ENCODE measurements at regions not wholly inside any gene's neighbourhood (a gene's known extent, or its start where the extent isn't known, plus 50 kb on each side); places are given as distances from the start of the nearest gene placed in this dataset.

DNA sequence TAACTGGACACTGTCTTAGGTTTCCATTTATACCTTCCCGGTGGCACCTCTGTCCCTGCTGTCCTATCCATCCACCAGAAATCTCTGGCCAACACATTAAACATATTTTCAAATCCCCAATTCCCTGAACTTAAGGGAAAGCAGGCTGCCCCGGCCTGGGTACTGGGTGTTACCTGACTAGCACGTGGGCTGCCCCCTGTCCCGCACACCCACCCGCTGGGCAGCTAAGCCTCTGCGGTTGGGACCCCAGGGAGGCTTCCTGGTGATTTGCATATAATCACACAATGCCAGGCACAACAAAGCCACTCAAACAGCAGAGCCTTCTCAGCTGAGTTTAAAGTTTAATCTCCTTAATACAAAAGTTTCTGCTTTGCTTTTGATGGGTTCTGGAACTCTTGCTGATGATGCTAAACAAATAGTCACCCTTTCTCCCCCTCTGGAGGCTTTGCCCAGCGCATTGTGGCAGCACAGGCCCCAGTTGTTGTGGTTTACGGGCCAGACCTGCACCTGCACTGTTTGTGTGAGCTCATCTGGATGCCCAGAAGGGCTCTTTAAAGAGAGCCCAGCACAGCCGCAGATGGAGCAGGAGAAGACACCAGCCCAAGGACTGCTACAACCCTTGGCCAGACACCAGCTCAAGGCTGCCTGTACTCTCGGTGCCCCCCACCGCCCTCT is 59.9 kb upstream of the POU2AF1 start:
- H3K4me3 Mint-ChIP-seq: no peak overlapping the region
- H3K4me3 ChIP-seq (ENCODE audit: low read length): no peak overlapping the region
- intact Hi-C loops (cut with micrococcal nuclease): no loop called here
- peaks cover 0 to 25% (median 14%) of the 10 kb centered on the region in 7 donors for H3K4me1 Mint-ChIP-seq
- no peaks in the 10 kb centered on the region for H3K9me3 ChIP-seq (ENCODE audit: control insufficient read depth in 2 of 3, low read length in 3 of 3)
- no peaks in the 10 kb centered on the region for H3K36me3 Mint-ChIP-seq
- H3K27me3 Mint-ChIP-seq: peaks cover 0 to 8% (median 0%) of the 10 kb centered on the region in 5 donors
- ATAC-seq: no peak
- ChIA-PET CTCF (interaction anchor here (0.5 to 1.6 kb wide), 4 partner anchors 15 to 156 kb away, joined by 3 to 4 read pairs (median 4); no protein-coding TSS in a partner anchor), POLR2A (no interaction called here)
- H3K27ac Mint-ChIP-seq: no peak overlapping the region
- peaks cover 5 to 6% of the 10 kb centered on the region in 2 donors for H3K4me1 ChIP-seq (ENCODE audit: control insufficient read depth in 2 of 2, insufficient read depth in 2 of 2, low read length in 2 of 2)
- no peak for DNase-seq
- no peaks in the 10 kb centered on the region for H3K9me3 Mint-ChIP-seq
- H3K36me3 ChIP-seq (ENCODE audit: control insufficient read depth in 2 of 3, insufficient read depth in 3 of 3, low read length in 3 of 3): no peaks in the 10 kb centered on the region
- H3K27me3 ChIP-seq (ENCODE audit: control insufficient read depth in 2 of 2, insufficient read depth in 2 of 2, low read length in 2 of 2): no peaks in the 10 kb centered on the region
- no peak overlapping the region for H3K27ac ChIP-seq (ENCODE audit: low read depth, low read length)

GRCh38 chr11:111438168-111438567 is 59.1 kb upstream of the POU2AF1 start:
- H3K27me3 ChIP-seq (ENCODE audit: control insufficient read depth in 2 of 2, insufficient read depth in 2 of 2, low read length in 2 of 2): no peaks in the 10 kb centered on the region
- H3K27ac ChIP-seq (ENCODE audit: low read depth, low read length): no peak overlapping the region
- Mint-ChIP-seq H3K27me3 (peaks cover 0 to 9% (median 0%) of the 10 kb centered on the region in 5 donors), H3K4me1 (peaks cover 0 to 21% (median 14%) of the 10 kb centered on the region in 7 donors), H3K36me3 (no peaks in the 10 kb centered on the region), H3K4me3 (no peak overlapping the region), H3K27ac (peak overlapping the region in 1 of 9 donors; percentile 1), H3K9me3 (no peaks in the 10 kb centered on the region)
- no peaks in the 10 kb centered on the region for H3K36me3 ChIP-seq (ENCODE audit: control insufficient read depth in 2 of 3, insufficient read depth in 3 of 3, low read length in 3 of 3)
- ATAC-seq (no peak), DNase-seq (no peak)
- CTCF ChIA-PET: interaction anchor here (0.7 to 1.6 kb wide), 4 partner anchors 8 to 155 kb away, joined by 4 to 6 read pairs (median 4); no protein-coding TSS in a partner anchor
- peaks cover 5 to 6% of the 10 kb centered on the region in 2 donors for H3K4me1 ChIP-seq (ENCODE audit: control insufficient read depth in 2 of 2, insufficient read depth in 2 of 2, low read length in 2 of 2)
- H3K9me3 ChIP-seq (ENCODE audit: control insufficient read depth in 2 of 3, low read length in 3 of 3): no peaks in the 10 kb centered on the region
- POLR2A ChIA-PET: interaction anchor here (0.9 kb wide), 1 partner anchor 8 kb away, joined by 3 read pairs; no protein-coding TSS in a partner anchor
- intact Hi-C loops (cut with micrococcal nuclease): no loop called here
- no peak overlapping the region for H3K4me3 ChIP-seq (ENCODE audit: low read length)

GRCh38 chr11:111435046-111435698 is 56.1 kb upstream of the POU2AF1 start:
- peaks cover 5 to 6% of the 10 kb centered on the region in 2 donors for H3K4me1 ChIP-seq (ENCODE audit: control insufficient read depth in 2 of 2, insufficient read depth in 2 of 2, low read length in 2 of 2)
- H3K27me3 Mint-ChIP-seq: peaks cover 0 to 9% (median 0%) of the 10 kb centered on the region in 5 donors
- peak overlapping the region in 1 of 9 donors; percentile 10 for H3K27ac Mint-ChIP-seq
- peak overlapping the region in 1 of 10 donors; percentile 15 for H3K4me3 Mint-ChIP-seq
- no peaks in the 10 kb centered on the region for H3K9me3 ChIP-seq (ENCODE audit: control insufficient read depth in 2 of 3, low read length in 3 of 3)
- H3K4me3 ChIP-seq (ENCODE audit: low read length): no peak overlapping the region
- no peaks in the 10 kb centered on the region for H3K27me3 ChIP-seq (ENCODE audit: control insufficient read depth in 2 of 2, insufficient read depth in 2 of 2, low read length in 2 of 2)
- intact Hi-C loops (cut with micrococcal nuclease): no loop called here
- H3K9me3 Mint-ChIP-seq: no peaks in the 10 kb centered on the region
- CTCF ChIA-PET: no interaction called here
- POLR2A ChIA-PET: no interaction called here
- DNase-seq: no peak
- no peaks in the 10 kb centered on the region for H3K36me3 Mint-ChIP-seq
- ATAC-seq: no peak
- no peaks in the 10 kb centered on the region for H3K36me3 ChIP-seq (ENCODE audit: control insufficient read depth in 2 of 3, insufficient read depth in 3 of 3, low read length in 3 of 3)
- H3K27ac ChIP-seq (ENCODE audit: low read depth, low read length): no peak overlapping the region
- peaks cover 0 to 21% (median 11%) of the 10 kb centered on the region in 7 donors for H3K4me1 Mint-ChIP-seq

DNA sequence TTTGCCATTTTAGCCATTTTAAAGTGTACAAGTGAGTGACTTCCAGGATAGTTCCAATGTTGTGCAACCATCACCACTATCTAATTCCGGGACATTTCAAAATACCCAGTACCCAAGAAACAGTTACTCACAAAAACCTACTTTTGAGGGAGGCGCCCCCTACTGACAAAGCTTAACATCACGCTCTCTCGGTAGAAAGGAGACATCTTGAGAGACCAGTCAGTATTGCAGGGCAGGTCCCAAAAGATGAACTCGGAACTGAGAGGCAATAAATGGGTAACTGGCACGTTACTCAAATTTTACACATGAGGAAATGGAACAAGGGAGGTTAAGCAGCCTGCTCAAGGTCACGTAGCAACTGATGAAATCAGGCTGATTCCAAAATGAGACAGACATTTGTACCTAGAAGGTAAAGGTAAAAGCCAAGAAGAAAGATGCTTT is 50.0 kb upstream of the POU2AF1 start:
- Histone ChIP-seq H3K9me3 (ENCODE audit: control insufficient read depth in 2 of 3, low read length in 3 of 3) (no peaks in the 10 kb centered on the region), H3K36me3 (ENCODE audit: control insufficient read depth in 2 of 3, insufficient read depth in 3 of 3, low read length in 3 of 3) (no peaks in the 10 kb centered on the region), H3K4me1 (ENCODE audit: control insufficient read depth in 2 of 2, insufficient read depth in 2 of 2, low read length in 2 of 2) (no peaks in the 10 kb centered on the region), H3K4me3 (ENCODE audit: low read length) (no peak overlapping the region), H3K27ac (ENCODE audit: low read depth, low read length) (no peak overlapping the region), H3K27me3 (ENCODE audit: control insufficient read depth in 2 of 2, insufficient read depth in 2 of 2, low read length in 2 of 2) (no peaks in the 10 kb centered on the region)
- H3K4me3 Mint-ChIP-seq: no peak overlapping the region
- ATAC-seq (peak; percentile 53), DNase-seq (peak in 7 of 9 donors; percentile 17 to 66 (median 40))
- peaks cover 0 to 2% (median 0%) of the 10 kb centered on the region in 7 donors for H3K4me1 Mint-ChIP-seq
- H3K27ac Mint-ChIP-seq: no peak overlapping the region
- H3K36me3 Mint-ChIP-seq: no peaks in the 10 kb centered on the region
- H3K9me3 Mint-ChIP-seq: no peaks in the 10 kb centered on the region
- ChIA-PET POLR2A (no interaction called here), CTCF (interaction anchor here (0.6 to 3.4 kb wide), 7 partner anchors 8 to 428 kb away, joined by 3 to 21 read pairs (median 5); no protein-coding TSS in a partner anchor)
- peaks cover 0 to 9% (median 0%) of the 10 kb centered on the region in 5 donors for H3K27me3 Mint-ChIP-seq
- intact Hi-C loops (cut with micrococcal nuclease): loop anchor here (1.0 to 2.0 kb wide), 3 partner anchors 18 to 146 kb away; partner anchors contain the start of gene POU2AF1 (in 1 of the 2)
